Stimulated activated CD4-positive, alpha-beta T cell treated with anti-CD3 and anti-CD28 coated beads, Interleukin-1b, Interleukin-23, amount 100 ng/mL, for 1 hour (primary cell): ENCODE measurements at regions not wholly inside any gene's neighbourhood (a gene's known extent, or its start where the extent isn't known, plus 50 kb on each side); places are given as distances from the start of the nearest gene placed in this dataset.

ENCODE experiments used
- DNase-seq, 2 donors: peaks; one replicate each; pipeline ENCODE4 v3.0.0-alpha.2; 2020; ENCODE audit warnings: low read depth in 2 of 2

DNA sequence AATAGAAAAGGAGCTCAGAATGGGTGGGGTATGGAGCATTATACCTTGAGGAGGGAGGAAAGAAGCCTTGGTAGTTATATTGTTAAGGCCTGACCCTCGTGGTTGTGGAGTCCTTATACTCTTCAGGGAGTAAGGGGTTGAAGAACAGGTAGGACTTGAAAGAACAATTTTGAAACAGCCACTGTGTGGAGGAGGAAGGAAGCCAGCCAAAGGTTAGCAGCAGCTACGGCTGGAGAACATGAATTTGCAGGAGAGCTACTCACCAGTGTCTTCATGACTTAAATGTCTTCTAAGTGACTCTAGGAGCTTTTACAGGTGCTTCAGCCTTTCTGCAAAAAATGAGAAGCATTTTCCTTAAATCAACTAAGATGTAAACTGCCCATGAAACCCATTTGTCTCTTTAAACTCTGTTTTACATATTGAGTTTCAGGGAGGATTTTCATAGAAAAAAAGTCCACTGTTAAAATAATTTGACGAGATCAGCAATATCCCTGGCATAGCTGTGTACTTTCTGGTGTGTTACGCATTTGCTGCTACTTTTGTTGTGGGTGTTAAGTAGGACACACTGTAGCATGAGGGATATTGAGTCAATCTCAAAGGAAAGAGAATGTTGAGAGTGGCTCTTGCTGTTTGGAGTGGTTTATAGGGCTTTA is 110.6 kb upstream of the ELL2 start:
- DNase-seq, result no peak

GRCh38 chr5:96070622-96071225 is 109.1 kb upstream of the ELL2 start:
- DNase-seq, result no peak

DNA sequence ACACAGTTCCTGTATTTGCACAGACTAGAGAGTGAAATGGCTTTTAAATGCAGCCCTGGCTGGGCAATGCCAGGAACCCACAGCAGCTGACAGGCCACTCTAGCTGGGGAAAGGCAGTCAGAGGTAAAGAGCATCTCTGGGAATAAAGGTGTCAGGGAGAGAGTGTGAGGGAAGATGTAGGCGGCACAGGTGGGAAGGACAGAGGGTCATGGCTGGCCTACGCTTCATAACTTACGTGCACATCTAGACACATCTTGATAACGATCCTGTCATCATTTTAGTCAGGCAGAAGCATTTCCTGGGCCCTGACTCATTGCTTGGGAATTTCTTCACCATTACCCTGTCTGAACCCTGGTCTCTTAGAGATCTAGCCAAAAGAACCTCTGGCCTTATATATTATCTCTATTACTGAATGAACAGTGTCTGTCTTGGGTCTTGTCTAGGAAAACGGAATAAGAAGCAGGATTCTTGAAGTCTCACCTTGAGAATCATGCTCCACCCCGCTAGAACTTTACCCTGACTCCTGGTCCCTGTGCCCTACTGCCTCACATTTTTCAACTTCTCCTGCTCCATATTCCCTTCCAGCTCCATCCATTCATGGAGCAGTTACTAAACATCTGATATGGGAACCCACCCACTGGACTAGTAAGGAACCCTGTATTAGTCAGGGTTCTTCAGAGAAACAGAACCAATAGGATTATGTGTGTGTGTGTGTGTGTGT is 106.4 kb upstream of the ELL2 start:
- DNase-seq, result no peak

GRCh38 chr5:96067251-96067650 is 105.6 kb upstream of the ELL2 start:
- no peak for DNase-seq

DNA sequence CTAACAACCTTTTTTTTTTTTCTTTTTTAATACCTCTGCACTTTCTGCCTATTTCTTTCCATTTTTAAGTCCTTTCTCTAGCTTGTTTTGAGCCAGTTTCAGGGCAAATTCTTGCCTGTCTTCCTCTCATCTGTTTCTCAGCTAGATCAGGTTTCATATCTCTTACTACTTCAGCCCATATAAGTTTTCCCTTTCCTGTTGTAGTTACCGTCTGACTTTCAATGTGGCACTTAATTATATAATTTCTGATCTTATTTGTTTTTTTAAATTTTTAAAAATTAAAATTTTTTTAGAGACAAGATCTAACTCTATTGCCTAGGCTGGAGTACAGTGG is 104.7 kb upstream of the ELL2 start:
- DNase-seq, result no peak

DNA sequence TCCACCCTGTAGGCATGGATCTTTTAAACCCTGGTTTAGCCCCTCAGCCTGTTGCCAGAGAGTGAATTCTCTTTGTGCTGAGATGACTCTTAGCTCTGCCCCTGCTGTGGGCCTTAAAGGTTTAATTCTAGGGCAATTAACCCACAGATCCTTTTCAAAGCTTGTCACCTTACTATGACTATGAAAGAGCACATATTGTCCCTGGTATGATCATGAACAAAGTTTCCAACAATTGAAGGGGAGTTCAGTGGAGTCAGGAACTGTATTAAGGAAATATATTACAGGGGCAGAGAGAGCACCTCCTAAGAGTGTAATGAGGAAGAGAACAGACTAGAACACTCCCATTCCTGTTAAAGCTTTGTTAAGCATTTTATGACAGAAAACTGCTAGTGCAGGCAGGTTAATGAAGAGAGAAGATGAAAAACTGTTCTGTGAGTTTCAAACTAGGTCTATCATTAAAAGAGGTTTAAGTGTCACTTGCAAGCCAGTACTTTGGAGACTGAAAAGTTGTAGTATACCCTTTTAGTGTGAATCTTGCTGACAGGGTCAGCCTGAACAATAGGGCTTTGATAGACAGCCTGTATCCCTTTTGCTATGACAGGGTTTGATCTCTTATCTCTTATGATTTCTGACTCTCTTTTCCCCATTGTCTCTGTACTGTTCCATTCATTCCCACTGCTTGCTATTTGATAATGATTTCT is 104.2 kb upstream of the ELL2 start:
- DNase-seq, result no peak

- DNase-seq, result no peak
Measured at GRCh38 chr5:96064877-96065276, 103.2 kb upstream of the ELL2 start.

GRCh38 chr5:96062836-96063235 is 101.2 kb upstream of the ELL2 start:
- no peak for DNase-seq

DNA sequence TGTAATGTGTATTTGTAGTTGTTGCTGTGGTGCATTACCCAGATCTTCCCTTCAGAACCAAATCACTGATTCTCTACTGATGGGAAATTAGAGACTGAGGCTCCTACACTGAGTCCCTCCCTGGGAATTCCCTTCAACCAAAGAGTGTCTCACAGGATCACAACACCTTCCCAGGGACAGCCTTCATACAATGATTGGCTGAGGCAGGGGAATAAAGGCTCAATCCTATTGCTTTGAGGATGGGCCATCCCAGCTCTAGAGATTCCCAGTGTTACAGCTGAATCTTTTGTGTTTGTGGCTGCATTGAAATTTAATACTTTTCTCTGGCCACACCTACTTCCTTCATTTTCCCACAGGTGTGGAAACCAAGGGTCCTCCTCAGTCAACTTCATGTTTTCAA is 96.4 kb upstream of the ELL2 start:
- no peak for DNase-seq

DNA sequence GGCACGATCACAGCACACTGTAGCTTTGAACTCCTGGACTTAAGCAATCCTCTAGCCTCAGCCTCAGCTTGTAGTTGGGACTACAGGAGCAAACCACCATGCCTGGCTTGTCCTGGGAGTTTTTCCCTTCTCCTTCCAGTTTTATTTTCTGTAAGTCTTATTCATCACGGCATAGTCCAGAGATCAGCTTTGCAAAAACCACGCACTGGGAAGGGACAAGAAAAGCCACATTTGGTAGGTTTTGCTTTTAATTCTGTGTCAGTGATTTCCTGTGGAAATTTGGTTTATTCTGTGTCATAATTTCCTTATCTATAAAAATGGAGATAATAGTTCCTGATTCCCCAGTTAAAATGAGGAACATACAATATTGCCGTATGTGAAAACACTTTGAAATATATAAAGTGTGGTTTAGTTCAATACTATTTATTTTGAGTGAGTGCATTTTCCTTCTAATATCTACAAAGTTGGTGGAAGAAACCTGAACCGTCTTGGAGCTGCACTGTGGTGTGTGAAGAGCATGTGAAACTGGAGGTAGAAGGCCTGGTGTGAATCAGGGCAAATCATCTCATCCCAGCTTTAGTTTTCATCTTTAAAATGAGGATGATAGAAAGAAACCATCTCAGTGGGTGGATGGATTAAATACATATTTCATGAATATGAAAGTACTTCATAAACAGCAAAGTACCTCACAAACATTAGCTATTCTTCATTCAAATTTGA is 92.8 kb upstream of the ELL2 start:
- DNase-seq, result no peak

- no peak for DNase-seq
Measured at GRCh38 chr5:96053063-96053735, 91.5 kb upstream of the ELL2 start.

GRCh38 chr5:96052374-96052773 is 90.7 kb upstream of the ELL2 start:
- no peak for DNase-seq

DNA sequence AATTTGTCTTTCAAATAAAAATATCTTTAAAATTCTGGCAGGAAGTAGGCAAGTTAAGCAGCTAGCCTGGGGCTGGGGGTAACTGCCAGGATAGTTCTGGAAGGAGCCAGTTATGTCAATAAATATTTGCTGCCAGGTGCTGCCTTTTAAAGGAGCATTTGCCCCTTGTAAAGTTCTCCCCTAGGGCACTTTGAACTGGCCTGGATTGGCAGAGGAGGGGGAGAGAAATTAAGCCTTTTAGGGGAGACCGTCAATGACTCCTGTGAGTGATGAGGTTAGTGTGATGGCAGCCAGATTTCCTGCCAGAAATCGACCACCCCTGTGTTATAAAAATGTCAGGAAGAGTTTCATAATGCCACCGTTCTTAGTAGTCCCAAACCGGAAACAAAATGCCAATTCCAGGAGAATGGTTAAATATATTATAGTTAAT is 89.8 kb upstream of the ELL2 start:
- no peak for DNase-seq

DNA sequence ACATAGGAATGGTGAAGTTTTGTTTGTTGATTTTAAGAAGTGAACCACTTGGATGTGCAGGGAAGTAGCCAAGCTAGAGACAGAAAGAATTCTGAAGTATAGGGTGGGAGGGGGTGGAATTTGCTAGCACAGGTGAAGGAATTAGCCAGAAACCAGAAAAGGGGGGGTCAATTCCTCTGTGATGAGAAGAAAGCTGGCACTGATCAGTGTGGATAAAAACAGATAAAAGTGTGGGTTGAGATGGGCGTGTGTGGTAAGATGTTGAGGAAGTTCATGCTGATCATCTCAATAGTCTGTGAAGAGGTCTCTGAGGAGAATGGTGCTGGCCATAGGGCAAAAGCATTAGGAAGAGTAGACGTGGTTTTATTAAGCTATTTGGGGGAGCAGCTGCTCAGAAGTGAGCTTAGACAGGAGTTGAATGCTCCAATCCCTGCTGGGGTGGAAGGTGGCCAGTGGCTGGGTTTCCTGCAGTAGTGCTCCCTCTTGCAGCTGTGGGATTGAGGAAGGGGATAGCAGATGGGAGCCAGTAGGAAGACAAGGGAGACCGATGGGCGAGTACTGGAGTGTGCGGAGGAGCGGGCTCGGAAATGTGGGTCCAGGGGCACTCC is 88.7 kb upstream of the ELL2 start:
- DNase-seq, result no peak

DNA sequence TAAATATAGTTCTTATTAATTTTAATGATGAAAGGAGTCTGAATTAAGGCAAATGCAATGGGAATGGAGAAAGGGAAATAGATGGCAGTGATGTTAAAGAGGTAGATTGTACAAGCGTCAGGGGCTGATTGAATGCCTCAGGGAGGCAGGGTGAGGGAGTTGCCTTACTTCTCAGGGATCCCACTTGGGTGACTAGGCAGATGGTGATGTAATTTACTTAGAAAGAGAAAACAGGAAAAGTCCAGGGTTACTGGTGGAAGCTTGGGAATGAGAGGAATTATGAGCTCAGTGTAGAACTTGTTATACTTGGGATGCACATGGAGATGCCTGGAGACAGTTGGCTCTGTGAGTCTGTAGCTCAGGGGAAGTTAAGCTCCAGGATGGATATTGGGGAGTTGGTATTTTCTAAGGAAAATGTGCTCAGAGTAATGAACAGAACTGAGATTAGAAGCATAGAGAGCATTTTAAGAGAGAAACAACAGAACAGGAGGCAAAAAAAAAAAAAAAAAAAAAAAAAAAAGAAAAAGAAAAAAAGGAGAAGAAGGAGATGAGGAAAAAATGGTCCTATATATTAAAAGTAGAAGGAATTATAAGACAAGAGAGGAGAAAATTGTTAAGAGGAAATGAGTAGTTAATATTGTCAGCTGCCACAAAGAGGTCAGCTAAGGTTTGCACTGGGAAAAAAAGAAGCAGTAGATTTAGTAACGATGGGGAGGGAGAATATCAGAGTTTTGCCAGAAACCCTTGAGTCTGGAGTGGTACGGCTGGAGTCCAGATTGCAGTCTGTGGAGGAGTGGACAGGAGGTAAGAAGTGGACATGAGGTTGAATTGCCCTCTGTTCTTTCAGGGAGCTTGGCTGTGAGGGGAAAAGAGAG is 88.0 kb upstream of the ELL2 start:
- no peak for DNase-seq

- no peak for DNase-seq
Measured at GRCh38 chr5:96048763-96049162, 87.1 kb upstream of the ELL2 start.

GRCh38 chr5:96045888-96046287 is 84.2 kb upstream of the ELL2 start:
- DNase-seq, result no peak

GRCh38 chr5:96043446-96043845 is 81.8 kb upstream of the ELL2 start:
- no peak for DNase-seq

- DNase-seq, result no peak
Measured at GRCh38 chr5:96037128-96037527, 75.5 kb upstream of the ELL2 start.

GRCh38 chr5:96036301-96036700 is 74.7 kb upstream of the ELL2 start:
- no peak for DNase-seq
